HepG2 (cell line): ENCODE measurements at regions not wholly inside any gene's neighbourhood (a gene's known extent, or its start where the extent isn't known, plus 50 kb on each side); places are given as distances from the start of the nearest gene placed in this dataset.
A peak's percentile ranks its signal among the peaks of the same experiment; 100 is the strongest.

Experiments used
- ATF7 ChIP-seq, 2 experiments: fragments of 450-650 bp in 1 of 2; sonication (generic) in 1 of 2; formaldehyde crosslinking in 1 of 2; IDR thresholded peaks; 2 replicates each; pipeline versions ENCODE4 v1.4.0 to v1.6.1; 2016 to 2020; ENCODE audit warnings: antibody characterized with exemption in 1 of 2, mild to moderate bottlenecking in 1 of 2, missing genetic modification reagents in 1 of 2
- CAMTA2 ChIP-seq: sonication (generic); formaldehyde crosslinking; IDR thresholded peaks from 2 replicates; pipeline ENCODE4 v1.4.0; 2020; ENCODE audit warnings: mild to moderate bottlenecking, missing genetic modification reagents, borderline replicate concordance
- CC2D1A ChIP-seq: sonication (generic); formaldehyde crosslinking; IDR thresholded peaks from 2 replicates; pipeline ENCODE4 v1.8.1; 2023; ENCODE audit warnings: mild to moderate bottlenecking, missing genetic modification reagents
- EEA1 ChIP-seq: sonication (generic); formaldehyde crosslinking; IDR thresholded peaks from 2 replicates; pipeline ENCODE4 v1.5.1; 2020; ENCODE audit warnings: mild to moderate bottlenecking, missing genetic modification reagents, borderline replicate concordance
- FOXJ3 ChIP-seq: sonication (generic); formaldehyde crosslinking; IDR thresholded peaks from 2 replicates; pipeline ENCODE4 v1.4.0; 2020; ENCODE audit warnings: missing genetic modification reagents, mild to moderate bottlenecking, borderline replicate concordance
- FOXK2 ChIP-seq: fragments of 450-650 bp; IDR thresholded peaks from 2 replicates; pipeline ENCODE4 v1.6.1; 2016
- GFI1 ChIP-seq: sonication (generic); formaldehyde crosslinking; IDR thresholded peaks from 2 replicates; pipeline ENCODE4 v1.5.0; 2020; ENCODE audit warnings: missing genetic modification reagents, mild to moderate bottlenecking, borderline replicate concordance
- HDAC1 ChIP-seq: sonication (generic); formaldehyde crosslinking; IDR thresholded peaks from 2 replicates; pipeline ENCODE4 v1.5.1; 2020; ENCODE audit warnings: mild to moderate bottlenecking, missing genetic modification reagents
- ISL2 ChIP-seq: sonication (generic); formaldehyde crosslinking; IDR thresholded peaks from 2 replicates; pipeline ENCODE4 v1.5.0; 2020; ENCODE audit warnings: missing genetic modification reagents
- NCOR1 ChIP-seq: fragments of 200-600 bp; sonication (generic); IDR thresholded peaks from 2 replicates; pipeline ENCODE4 v1.7.0; 2017; ENCODE audit warnings: antibody characterized with exemption, low read length, borderline replicate concordance
- NFE2L2 ChIP-seq: fragments of 150-350 bp; IDR thresholded peaks from 2 replicates; pipeline ENCODE4 v1.6.1; 2014; ENCODE audit warnings: low read length
- SALL1 ChIP-seq: sonication (generic); formaldehyde crosslinking; IDR thresholded peaks from 2 replicates; pipeline ENCODE4 v1.8.0; 2022; ENCODE audit warnings: mild to moderate bottlenecking, missing genetic modification reagents
- SIX4 ChIP-seq: sonication (generic); formaldehyde crosslinking; IDR thresholded peaks from 2 replicates; pipeline ENCODE4 v1.4.0; 2020; ENCODE audit warnings: missing genetic modification reagents
- TCF7L2 ChIP-seq: IDR thresholded peaks from 2 replicates; pipeline ENCODE4 v1.6.1; 2011; ENCODE audit warnings: mild to moderate bottlenecking, low read depth, low read length, moderate library complexity
- TEAD3 ChIP-seq: optimal IDR thresholded peaks from 2 replicates; pipeline ENCODE3; 2016; ENCODE audit warnings: borderline replicate concordance
- TMF1 ChIP-seq: sonication (generic); formaldehyde crosslinking; IDR thresholded peaks from 2 replicates; pipeline ENCODE4 v1.8.1; 2022; ENCODE audit warnings: low read depth, missing genetic modification reagents
- ZBTB3 ChIP-seq: sonication (generic); formaldehyde crosslinking; IDR thresholded peaks from 2 replicates; pipeline ENCODE4 v1.4.0; 2020; ENCODE audit warnings: low read depth, mild to moderate bottlenecking, moderate library complexity, missing genetic modification reagents, borderline replicate concordance
- ZFX ChIP-seq: sonication (generic); formaldehyde crosslinking; IDR thresholded peaks from 2 replicates; pipeline ENCODE4 v1.4.0; 2020; ENCODE audit warnings: mild to moderate bottlenecking, low read depth, missing genetic modification reagents, moderate library complexity
- ZNF124 ChIP-seq: sonication (generic); formaldehyde crosslinking; IDR thresholded peaks from 2 replicates; pipeline ENCODE4 v1.4.0; 2020; ENCODE audit warnings: missing genetic modification reagents
- ZNF230 ChIP-seq: sonication (generic); formaldehyde crosslinking; IDR thresholded peaks from 2 replicates; pipeline ENCODE4 v1.4.0; 2020; ENCODE audit warnings: mild to moderate bottlenecking, missing genetic modification reagents
- ZNF282 ChIP-seq: fragments of 450-650 bp; IDR thresholded peaks from 2 replicates; pipeline ENCODE4 v1.6.1; 2018; ENCODE audit not compliant: partially characterized antibody
- ZNF451 ChIP-seq: sonication (generic); formaldehyde crosslinking; IDR thresholded peaks from 2 replicates; pipeline ENCODE4 v1.5.0; 2020; ENCODE audit warnings: mild to moderate bottlenecking, missing genetic modification reagents
- ZNF546 ChIP-seq: sonication (generic); formaldehyde crosslinking; conservative IDR thresholded peaks from 2 replicates; pipeline ENCODE4 v1.8.1; 2023; ENCODE audit warnings: mild to moderate bottlenecking, missing genetic modification reagents
- ZNF7 ChIP-seq: IDR thresholded peaks from 2 replicates; pipeline ENCODE4 v1.6.1; 2016; ENCODE audit warnings: missing biosample characterization, missing genetic modification reagents
- TF ChIP-seq, protein P1 (sequence below): sonication (generic); formaldehyde crosslinking; IDR thresholded peaks from 2 replicates; pipeline ENCODE4 v1.5.1; 2020; ENCODE audit warnings: mild to moderate bottlenecking, moderate library complexity, missing genetic modification reagents
- TF ChIP-seq, protein P2 (sequence below): sonication (generic); formaldehyde crosslinking; IDR thresholded peaks from 2 replicates; pipeline ENCODE4 v1.5.1; 2020; ENCODE audit warnings: missing genetic modification reagents, mild to moderate bottlenecking, borderline replicate concordance
- TF ChIP-seq, protein P3 (sequence below): sonication (generic); formaldehyde crosslinking; IDR thresholded peaks from 2 replicates; pipeline ENCODE4 v1.4.0; 2020; ENCODE audit warnings: missing genetic modification reagents, borderline replicate concordance
- TF ChIP-seq, protein P4 (sequence below): IDR thresholded peaks from 2 replicates; pipeline ENCODE4 v1.6.1; 2016

DNA sequence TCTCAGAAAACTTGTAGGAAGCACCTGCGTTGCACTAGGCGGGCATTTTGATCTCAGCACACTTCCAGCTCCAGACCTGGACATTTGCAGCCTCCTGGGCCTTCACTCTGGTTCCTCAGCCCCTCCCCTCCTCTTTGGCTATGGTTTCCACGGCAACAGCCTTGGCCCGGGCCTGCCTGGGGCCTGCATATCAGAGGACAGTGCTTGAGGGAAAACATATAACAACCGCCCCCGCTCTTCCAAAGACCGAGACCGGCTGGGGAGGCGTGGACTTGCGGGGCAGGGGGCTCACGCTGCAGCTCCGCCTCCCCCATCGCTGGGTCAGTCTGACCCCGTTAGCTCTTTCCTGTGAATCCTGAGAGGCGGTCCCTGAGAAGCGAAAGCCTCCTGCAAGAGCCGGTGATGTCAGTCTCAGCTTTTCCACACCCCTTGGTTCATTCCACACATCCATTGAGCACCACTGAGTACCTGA lies 125.7 kb upstream of the PEG3 start (continued):
- TF ChIP-seq ZFX (CRISPR knock-in tag): peak; percentile 90
- TF ChIP-seq CC2D1A (CRISPR knock-in tag): no peak
- TF ChIP-seq ATF7 (IDR thresholded peaks at IDR 0.05): no peak
- TF ChIP-seq ATF7 (CRISPR knock-in tag; IDR thresholded peaks at IDR 0.05): no peak
- TF ChIP-seq ZNF230 (CRISPR knock-in tag): no peak
- TF ChIP-seq FOXJ3 (CRISPR knock-in tag): no peak
- no peak for TF ChIP-seq FOXK2
- TF ChIP-seq TEAD3: peak; percentile 36
- no peak for TF ChIP-seq ZBTB3 (CRISPR knock-in tag)
- TF ChIP-seq EEA1 (CRISPR knock-in tag): no peak
- TF ChIP-seq SALL1 (CRISPR knock-in tag): peak; percentile 85
- TF ChIP-seq ZNF7 (CRISPR knock-in tag): no peak
- TF ChIP-seq, protein P1, sequence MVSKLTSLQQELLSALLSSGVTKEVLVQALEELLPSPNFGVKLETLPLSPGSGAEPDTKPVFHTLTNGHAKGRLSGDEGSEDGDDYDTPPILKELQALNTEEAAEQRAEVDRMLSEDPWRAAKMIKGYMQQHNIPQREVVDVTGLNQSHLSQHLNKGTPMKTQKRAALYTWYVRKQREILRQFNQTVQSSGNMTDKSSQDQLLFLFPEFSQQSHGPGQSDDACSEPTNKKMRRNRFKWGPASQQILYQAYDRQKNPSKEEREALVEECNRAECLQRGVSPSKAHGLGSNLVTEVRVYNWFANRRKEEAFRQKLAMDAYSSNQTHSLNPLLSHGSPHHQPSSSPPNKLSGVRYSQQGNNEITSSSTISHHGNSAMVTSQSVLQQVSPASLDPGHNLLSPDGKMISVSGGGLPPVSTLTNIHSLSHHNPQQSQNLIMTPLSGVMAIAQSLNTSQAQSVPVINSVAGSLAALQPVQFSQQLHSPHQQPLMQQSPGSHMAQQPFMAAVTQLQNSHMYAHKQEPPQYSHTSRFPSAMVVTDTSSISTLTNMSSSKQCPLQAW: peak; percentile 85
- TF ChIP-seq GFI1: no peak
- no peak for TF ChIP-seq NCOR1
- no peak; the same call in 1 of the 2 replicates for TF ChIP-seq ISL2 (CRISPR knock-in tag)
- TF ChIP-seq NFE2L2: no peak
- TF ChIP-seq, protein P2, sequence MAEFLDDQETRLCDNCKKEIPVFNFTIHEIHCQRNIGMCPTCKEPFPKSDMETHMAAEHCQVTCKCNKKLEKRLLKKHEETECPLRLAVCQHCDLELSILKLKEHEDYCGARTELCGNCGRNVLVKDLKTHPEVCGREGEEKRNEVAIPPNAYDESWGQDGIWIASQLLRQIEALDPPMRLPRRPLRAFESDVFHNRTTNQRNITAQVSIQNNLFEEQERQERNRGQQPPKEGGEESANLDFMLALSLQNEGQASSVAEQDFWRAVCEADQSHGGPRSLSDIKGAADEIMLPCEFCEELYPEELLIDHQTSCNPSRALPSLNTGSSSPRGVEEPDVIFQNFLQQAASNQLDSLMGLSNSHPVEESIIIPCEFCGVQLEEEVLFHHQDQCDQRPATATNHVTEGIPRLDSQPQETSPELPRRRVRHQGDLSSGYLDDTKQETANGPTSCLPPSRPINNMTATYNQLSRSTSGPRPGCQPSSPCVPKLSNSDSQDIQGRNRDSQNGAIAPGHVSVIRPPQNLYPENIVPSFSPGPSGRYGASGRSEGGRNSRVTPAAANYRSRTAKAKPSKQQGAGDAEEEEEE: no peak
- peak; percentile 73 for TF ChIP-seq TMF1
- TF ChIP-seq HDAC1 (CRISPR knock-in tag): peak; percentile 80
- no peak for TF ChIP-seq TCF7L2
- TF ChIP-seq, protein P3, sequence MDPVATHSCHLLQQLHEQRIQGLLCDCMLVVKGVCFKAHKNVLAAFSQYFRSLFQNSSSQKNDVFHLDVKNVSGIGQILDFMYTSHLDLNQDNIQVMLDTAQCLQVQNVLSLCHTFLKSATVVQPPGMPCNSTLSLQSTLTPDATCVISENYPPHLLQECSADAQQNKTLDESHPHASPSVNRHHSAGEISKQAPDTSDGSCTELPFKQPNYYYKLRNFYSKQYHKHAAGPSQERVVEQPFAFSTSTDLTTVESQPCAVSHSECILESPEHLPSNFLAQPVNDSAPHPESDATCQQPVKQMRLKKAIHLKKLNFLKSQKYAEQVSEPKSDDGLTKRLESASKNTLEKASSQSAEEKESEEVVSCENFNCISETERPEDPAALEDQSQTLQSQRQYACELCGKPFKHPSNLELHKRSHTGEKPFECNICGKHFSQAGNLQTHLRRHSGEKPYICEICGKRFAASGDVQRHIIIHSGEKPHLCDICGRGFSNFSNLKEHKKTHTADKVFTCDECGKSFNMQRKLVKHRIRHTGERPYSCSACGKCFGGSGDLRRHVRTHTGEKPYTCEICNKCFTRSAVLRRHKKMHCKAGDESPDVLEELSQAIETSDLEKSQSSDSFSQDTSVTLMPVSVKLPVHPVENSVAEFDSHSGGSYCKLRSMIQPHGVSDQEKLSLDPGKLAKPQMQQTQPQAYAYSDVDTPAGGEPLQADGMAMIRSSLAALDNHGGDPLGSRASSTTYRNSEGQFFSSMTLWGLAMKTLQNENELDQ (CRISPR knock-in tag): no peak
- TF ChIP-seq, protein P4, sequence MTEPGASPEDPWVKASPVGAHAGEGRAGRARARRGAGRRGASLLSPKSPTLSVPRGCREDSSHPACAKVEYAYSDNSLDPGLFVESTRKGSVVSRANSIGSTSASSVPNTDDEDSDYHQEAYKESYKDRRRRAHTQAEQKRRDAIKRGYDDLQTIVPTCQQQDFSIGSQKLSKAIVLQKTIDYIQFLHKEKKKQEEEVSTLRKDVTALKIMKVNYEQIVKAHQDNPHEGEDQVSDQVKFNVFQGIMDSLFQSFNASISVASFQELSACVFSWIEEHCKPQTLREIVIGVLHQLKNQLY (CRISPR knock-in tag): no peak
- no peak; the same call in 1 of the 2 replicates for TF ChIP-seq ZNF546 (CRISPR knock-in tag)
- TF ChIP-seq SIX4 (CRISPR knock-in tag): no peak
- TF ChIP-seq ZNF451: no peak
- TF ChIP-seq ZNF282: no peak
- TF ChIP-seq CAMTA2 (CRISPR knock-in tag): no peak
- TF ChIP-seq ZNF124 (CRISPR knock-in tag): no peak
